ENCODE measurements at regions not wholly inside any gene's neighbourhood (a gene's known extent, or its start where the extent isn't known, plus 50 kb on each side); places are given as distances from the start of the nearest gene placed in this dataset.
"Not testable (repeated sequence)": the region's sequence is repeated elsewhere in the genome, so short reads cannot be mapped to it uniquely, and the experiment has no call there.

GRCh38 chr13:44887515-44887914 lies 101.8 kb downstream of the NUFIP1 start:
- no peak for DNase-seq

GRCh38 chr13:44884076-44884729 lies 105.1 kb downstream of the NUFIP1 start:
- DNase-seq, result no peak

- no peak for DNase-seq
Observed at GRCh38 chr13:44879452-44880058, 109.7 kb downstream of the NUFIP1 start.

DNA sequence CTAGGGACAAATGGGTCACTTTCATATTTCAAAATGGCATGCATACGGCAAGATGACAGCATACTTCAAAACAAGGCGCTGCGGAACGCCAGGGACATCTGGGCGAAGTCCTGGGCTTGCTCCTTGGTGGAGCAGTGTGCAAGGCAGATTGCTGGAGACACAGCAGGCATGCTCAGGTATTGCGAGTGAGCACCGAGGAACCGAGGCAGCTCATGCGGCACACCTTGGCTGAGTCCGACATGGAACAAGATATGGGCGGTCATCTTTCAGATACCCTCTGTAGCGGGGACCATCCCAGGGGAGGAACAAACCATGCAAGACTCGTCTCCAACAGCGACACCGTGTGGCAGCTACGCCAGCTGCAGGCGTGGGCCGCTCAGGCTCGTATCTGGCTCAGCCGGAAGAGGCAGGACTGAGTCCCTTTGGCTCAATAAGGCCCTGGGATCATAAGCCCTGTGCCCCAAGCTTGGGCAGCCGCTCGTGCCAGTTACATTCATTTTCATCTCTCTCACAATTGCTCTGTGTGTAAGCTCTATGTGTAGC lies 112.4 kb downstream of the NUFIP1 start:
- DNase-seq, result no peak

GRCh38 chr13:44874886-44875630 lies 114.2 kb downstream of the NUFIP1 start:
- DNase-seq, result no peak

DNA sequence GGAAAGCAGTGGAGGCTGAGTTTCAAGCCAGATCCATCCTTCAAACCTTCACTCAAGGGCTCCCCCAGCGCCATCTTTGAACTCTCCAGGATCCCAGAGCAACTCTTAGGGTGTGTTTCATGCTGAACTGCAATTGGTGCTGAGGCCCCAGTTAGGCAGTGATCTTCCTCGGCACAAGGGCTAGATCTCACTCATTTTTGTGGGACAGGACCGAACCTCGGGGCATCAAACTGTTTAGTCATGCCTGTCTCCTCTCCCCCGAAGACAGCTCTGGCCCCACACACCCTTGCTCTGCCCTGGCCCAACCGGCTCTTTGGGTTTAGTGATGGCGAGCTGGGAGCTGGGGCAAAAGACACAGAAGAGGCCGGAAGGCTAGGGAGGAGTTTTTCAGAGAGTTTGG lies 115.1 kb downstream of the NUFIP1 start:
- DNase-seq, result no peak

- DNase-seq, result no peak
Observed at GRCh38 chr13:44873461-44873860, 115.8 kb downstream of the NUFIP1 start.

DNA sequence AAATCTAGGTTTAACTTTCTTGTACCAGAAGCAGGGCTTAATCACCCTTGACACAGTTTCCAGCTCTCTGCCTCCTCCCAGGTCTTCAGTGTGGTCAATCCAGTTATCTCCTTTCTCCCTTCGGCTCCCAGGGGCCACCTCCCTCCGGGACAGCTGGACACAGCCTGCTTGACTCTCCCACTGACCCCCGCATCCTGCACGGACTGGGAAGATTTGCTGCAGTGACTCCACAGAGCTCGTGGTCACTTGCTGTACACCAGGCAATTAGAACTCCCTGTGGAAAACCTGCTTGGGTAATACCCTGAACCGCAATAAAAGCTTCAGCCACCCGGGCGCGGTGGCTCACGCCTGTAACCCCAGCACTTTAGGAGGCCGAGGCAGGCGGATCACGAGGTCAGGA lies 116.5 kb downstream of the NUFIP1 start:
- no peak for DNase-seq

DNA sequence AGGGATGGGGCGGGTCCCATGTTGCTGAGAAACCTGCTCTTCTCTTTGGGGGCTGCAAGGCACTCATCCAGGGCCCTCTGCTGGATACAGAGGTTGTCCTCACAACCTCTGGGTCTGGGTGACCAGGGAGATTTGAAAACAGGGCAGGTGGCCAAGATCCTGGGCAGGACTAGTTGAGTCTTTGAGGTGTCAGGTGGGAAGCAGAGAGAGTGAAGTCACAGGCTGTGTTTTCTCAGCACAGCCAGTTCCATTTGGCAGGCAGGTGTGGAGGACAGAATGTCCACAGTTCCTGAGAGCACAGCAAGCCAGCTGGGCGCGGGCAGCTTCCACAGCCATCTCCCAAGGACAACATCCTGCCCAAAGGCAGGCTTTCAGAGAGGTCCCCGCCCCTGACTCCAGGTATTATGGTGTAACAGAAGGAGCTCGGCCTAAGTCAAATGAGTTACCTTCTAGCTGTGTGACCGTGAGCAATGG lies 118.8 kb downstream of the NUFIP1 start:
- no peak for DNase-seq

GRCh38 chr13:44869167-44869566 lies 120.1 kb downstream of the NUFIP1 start:
- no peak for DNase-seq

DNA sequence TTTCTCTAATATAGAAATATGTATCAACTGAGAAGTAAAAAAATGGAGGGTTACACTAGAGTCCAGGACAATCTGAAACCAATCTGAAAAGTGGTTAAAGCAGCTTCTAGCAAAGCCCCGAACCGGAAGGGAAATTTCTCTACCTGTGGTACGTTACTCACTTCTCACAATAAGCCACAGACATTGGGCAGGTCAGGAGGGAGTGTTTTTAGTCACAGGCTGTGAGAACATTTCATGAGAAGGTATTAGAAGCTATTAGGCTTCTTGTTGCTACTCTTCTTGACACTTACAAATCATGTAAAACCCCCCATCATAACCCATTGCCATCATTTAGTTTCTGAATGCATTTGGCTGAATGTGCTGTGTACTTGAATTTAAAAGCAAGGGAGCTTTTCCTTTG lies 120.9 kb downstream of the NUFIP1 start:
- DNase-seq, result no peak

DNA sequence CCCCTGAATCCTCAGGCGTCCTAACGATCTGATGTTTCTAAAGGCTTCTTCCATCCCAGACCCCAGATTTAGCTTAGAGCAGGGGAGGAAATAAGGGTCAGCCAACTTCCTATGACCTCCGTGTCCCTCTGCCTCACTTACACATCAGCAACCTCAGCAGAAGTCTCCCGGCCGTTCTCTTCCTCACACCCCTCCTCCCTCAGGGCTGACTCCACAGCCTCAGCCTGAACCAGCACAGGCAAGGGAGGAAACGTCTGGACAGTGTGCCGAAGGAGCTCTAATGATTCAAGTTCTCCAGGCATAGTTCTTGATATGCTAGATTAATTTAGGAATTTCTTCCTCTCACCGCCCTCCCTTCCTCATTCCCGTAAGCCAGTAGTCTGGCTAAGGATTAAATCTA lies 121.4 kb downstream of the NUFIP1 start:
- DNase-seq, result no peak

- DNase-seq, result no peak
Observed at GRCh38 chr13:44866411-44866911, 122.8 kb downstream of the NUFIP1 start.

GRCh38 chr13:44865722-44866410 lies 123.4 kb downstream of the NUFIP1 start:
- no peak for DNase-seq

DNA sequence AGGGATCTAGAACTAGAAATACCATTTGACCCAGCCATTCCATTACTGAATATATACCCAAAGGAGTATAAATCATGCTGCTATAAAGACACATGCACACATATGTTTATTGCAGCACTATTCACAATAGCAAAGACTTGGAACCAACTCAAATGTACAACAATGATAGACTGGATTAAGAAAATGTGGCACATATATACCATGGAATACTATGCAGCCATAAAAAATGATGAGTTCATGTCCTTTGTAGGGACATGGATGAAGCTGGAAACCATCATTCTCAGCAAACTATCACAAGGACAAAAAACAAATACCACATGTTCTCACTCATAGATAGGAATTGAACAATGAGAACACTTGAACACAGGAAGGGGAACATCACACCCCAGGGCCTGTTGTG lies 125.6 kb downstream of the NUFIP1 start:
- DNase-seq, result not testable (repeated sequence)

- DNase-seq, result no peak
Observed at GRCh38 chr13:44860454-44860853, 128.8 kb downstream of the NUFIP1 start.

DNA sequence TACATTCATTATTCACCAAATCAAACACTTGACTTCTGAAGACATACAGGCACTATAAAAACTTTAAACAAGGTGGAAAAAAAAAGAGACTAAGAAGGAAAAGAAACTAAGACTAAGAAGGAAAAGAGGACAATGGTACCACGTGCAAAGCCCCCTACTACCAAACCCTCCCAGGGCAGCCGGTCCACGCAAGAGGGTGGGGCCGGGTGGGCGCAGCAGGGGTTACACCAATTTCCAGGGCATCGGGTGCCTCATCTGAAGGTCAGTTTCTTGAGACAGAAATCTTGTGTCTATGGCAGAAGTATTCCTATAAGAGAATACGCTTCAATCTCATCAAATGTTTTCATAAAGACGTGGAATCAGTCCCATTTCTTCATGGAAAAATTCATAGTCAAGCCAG lies 131.5 kb downstream of the NUFIP1 start:
- DNase-seq, result no peak

DNA sequence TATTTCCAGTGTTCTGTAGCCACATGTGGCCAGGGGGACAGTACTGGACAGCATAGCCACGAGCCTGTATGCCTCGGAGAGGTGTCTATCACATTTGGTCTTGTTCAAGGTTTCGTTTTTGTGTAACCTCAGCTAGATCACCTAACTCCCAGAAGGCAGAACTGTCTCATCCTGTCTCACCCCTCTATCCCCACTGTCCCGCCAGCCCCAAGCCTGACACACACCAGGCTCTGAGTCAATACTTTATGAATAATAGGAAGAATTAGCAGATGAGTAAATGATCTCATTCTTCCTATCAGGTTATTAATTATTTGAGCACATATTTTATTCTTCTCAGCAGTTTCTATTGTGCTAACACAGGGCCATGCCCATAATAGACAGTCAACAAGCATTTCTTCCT lies 132.2 kb downstream of the NUFIP1 start:
- DNase-seq, result no peak

DNA sequence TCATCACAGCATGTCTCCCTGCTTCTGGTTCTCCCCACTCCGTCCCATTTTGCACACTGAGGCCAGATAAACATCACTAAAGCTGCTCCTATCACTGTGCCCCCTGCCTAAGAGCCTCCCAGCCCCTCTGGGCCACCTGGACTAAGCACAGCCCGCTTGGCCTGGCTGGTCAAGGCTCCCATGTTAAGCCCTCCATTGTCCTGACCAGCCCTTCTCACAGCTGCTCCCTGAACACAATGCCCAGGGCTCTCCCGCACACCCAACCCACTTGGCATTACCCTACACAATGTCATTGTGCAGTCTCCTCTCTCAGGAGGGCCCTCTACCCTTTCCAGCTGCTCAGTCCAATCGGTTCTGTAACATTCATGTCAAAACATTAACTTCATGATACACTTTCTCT lies 133.4 kb downstream of the NUFIP1 start:
- DNase-seq, result no peak

DNA sequence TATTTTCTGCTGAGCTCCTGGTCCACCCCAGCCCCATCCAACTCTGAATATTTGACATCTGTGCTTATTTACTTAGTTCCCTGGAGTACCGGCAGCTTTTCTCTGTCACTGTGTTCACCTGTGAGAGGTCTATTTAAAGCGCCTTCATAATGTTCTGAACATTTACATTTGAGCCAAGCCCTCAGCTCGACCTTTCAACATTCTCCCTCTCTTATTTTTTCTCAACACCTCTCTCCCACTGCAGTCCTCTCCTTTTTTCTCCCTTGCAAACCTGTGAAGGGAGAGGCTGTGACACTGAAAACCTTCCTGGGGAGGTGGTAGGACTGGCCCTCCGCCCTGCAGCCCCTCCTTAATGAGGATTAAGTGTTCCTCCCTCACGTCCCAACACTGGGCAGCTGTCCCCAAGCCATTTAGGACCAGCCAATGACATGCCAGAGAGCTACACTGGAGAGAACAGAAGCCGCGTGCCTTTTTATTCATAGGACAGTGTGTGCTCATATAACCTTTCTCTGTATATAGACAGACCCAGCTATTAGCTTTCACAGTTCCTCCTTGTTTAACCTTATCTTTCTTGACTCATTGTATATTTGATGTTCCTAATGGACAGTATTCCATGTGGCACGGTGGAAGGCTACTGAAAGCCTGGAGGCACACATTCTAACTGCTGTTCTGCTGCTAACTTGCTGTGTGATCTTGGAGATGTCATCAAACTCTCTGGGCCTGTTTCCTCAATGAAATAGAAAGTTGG lies 134.8 kb downstream of the NUFIP1 start:
- peak; percentile 60 for DNase-seq

GRCh38 chr13:44853641-44854040 lies 135.6 kb downstream of the NUFIP1 start:
- peak; percentile 13 for DNase-seq
